Right atrium auricular region (tissue), 2 donors: ENCODE measurements at regions not wholly inside any gene's neighbourhood (a gene's known extent, or its start where the extent isn't known, plus 50 kb on each side); places are given as distances from the start of the nearest gene placed in this dataset.

Source experiments
- DNase-seq: peaks from one replicate; pipeline ENCODE4 v3.0.0-alpha.2; 2019; ENCODE audit warnings: low spot score
- H3K27ac ChIP-seq, 2 donors: fragments of 200-600 bp; sonication (generic); 1 replicate in 1 of 2; 2 replicates in 1 of 2; pipeline ENCODE4 v1.5.1; 2016 to 2019
- H3K27me3 ChIP-seq, 2 donors: fragments of 200-600 bp; sonication (generic); one replicate each; pipeline versions ENCODE4 v1.5.1 to v1.6.0; 2017 to 2019
- H3K36me3 ChIP-seq: fragments of 200-600 bp; sonication (generic); one replicate; pipeline ENCODE4 v1.5.1; 2016
- H3K4me1 ChIP-seq, 2 donors: fragments of 200-600 bp; sonication (generic); one replicate each; pipeline versions ENCODE4 v1.5.1 to v1.6.0; 2017 to 2019
- H3K4me3 ChIP-seq, 2 donors: fragments of 200-600 bp; sonication (generic); 1 replicate in 1 of 2; 2 replicates in 1 of 2; pipeline ENCODE4 v1.5.1; 2017 to 2019; ENCODE audit warnings: mild to moderate bottlenecking in 1 of 2, moderate library complexity in 1 of 2
- H3K9me3 ChIP-seq, 2 donors: fragments of 200-600 bp; sonication (generic); one replicate each; pipeline ENCODE4 v1.5.1; 2019
- TF ChIP-seq, protein P1 (sequence below), 2 donors: fragments of 200-600 bp; sonication (generic); IDR thresholded peaks; one replicate each; pipeline ENCODE4 v1.5.1; 2019; ENCODE audit warnings: antibody characterized with exemption in 2 of 2

DNA sequence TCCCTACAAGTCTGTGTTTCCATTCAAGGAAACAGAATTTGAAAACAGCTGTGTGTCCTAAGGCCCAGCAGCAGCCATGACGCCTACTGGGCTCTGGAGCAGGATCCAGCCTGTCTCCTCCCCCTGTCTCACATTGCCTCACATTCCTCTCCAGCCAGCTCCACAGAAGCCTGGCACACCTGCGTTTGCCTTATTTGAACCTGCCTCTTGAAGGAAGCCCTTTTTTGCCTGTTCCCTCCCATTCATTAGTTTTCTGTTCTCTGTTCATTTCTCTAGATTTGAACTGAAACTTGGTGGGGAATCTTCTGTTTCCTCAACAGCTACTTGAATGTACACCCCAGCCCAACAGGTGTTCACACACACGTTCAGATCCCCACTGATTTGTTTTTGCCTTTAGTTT is 890.5 kb downstream of the TUSC7 start:
- no peaks in the 10 kb centered on the region for H3K27me3 ChIP-seq
- no peak overlapping the region for H3K27ac ChIP-seq
- no peaks in the 10 kb centered on the region for H3K4me1 ChIP-seq
- TF ChIP-seq, protein P1, sequence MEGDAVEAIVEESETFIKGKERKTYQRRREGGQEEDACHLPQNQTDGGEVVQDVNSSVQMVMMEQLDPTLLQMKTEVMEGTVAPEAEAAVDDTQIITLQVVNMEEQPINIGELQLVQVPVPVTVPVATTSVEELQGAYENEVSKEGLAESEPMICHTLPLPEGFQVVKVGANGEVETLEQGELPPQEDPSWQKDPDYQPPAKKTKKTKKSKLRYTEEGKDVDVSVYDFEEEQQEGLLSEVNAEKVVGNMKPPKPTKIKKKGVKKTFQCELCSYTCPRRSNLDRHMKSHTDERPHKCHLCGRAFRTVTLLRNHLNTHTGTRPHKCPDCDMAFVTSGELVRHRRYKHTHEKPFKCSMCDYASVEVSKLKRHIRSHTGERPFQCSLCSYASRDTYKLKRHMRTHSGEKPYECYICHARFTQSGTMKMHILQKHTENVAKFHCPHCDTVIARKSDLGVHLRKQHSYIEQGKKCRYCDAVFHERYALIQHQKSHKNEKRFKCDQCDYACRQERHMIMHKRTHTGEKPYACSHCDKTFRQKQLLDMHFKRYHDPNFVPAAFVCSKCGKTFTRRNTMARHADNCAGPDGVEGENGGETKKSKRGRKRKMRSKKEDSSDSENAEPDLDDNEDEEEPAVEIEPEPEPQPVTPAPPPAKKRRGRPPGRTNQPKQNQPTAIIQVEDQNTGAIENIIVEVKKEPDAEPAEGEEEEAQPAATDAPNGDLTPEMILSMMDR (IDR thresholded peaks at IDR 0.05), result no peak
- H3K4me3 ChIP-seq, result no peak overlapping the region
- no peaks in the 10 kb centered on the region for H3K36me3 ChIP-seq
- no peaks in the 10 kb centered on the region for H3K9me3 ChIP-seq
- no peak for DNase-seq

DNA sequence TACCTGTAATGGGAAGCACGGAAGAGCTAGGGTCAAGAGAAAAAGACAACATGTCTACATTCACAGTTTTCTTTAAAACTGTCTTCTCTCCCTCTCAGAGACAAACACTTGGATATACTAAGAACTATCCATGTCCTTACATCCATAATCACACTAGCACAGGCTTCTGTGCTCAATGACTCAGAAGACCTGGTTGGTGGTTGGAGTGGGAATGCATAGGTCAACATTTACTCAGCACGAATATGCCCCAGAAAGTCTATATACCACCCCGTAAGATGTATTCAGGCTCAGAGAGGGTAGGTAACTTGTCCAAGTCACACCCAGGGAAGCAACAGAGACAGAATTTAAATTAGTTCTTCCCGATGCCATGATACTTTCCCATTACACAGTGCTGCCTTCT is 891.1 kb downstream of the TUSC7 start:
- Histone ChIP-seq H3K9me3 (no peaks in the 10 kb centered on the region), H3K27ac (no peak overlapping the region), H3K27me3 (no peaks in the 10 kb centered on the region), H3K36me3 (no peaks in the 10 kb centered on the region), H3K4me3 (no peak overlapping the region), H3K4me1 (no peaks in the 10 kb centered on the region)
- DNase-seq, result no peak
- TF ChIP-seq, protein P1 (IDR thresholded peaks at IDR 0.05), result no peak

DNA sequence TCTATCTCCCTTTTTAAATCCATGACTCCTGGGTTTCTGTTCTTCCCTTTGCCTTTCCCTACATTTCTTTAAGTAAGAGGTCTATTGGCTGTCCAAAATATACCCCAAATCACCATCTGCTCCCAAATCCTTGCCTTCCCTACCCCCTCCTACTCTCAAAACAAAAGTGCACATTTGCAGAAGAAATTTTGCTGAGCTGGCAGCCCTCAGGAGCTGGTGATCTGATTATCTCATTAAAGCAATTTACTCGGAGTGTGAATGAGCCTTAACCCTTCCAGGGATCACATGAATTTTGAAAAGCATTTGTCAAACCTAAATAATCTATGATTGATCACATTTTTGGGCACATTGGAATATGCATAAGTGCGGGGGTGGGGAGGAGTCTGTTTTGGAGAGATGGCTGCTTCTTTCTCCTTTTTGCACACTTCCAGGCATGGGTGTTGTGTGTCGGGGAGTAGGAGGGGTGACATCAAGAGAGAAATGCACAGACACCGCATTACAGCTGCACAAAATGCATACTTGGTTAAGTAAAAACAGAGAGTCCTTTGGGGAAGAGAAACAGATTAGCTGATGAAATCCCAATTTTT is 892.6 kb downstream of the TUSC7 start:
- H3K36me3 ChIP-seq, result no peaks in the 10 kb centered on the region
- H3K4me1 ChIP-seq, result no peaks in the 10 kb centered on the region
- H3K27me3 ChIP-seq, result no peaks in the 10 kb centered on the region
- TF ChIP-seq, protein P1 (IDR thresholded peaks at IDR 0.05), result no peak
- H3K27ac ChIP-seq, result no peak overlapping the region
- H3K9me3 ChIP-seq, result no peaks in the 10 kb centered on the region
- no peak for DNase-seq
- H3K4me3 ChIP-seq, result no peak overlapping the region

DNA sequence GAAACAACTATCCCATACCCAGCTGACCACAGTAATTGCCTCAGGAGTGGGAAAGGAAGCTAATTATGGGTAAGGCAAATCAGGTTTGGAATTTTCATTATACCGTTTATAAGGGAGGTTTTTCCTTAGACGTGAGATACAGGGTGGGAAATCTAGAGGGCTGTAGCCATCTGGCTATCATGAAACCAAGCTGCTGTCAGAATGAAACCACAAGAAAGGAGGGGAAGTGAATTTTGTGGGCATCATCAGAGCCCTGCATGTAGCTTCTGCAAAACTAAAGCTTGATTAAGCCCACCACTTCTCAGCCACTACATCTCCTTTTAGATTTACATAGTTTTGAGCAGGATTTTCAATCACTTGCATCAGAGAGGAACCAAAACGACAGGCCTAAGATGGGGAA is 893.5 kb downstream of the TUSC7 start:
- no peak for DNase-seq
- TF ChIP-seq, protein P1 (IDR thresholded peaks at IDR 0.05), result no peak
- Histone ChIP-seq H3K9me3 (no peaks in the 10 kb centered on the region), H3K4me1 (no peaks in the 10 kb centered on the region), H3K27me3 (no peaks in the 10 kb centered on the region), H3K36me3 (no peaks in the 10 kb centered on the region), H3K27ac (no peak overlapping the region), H3K4me3 (no peak overlapping the region)

DNA sequence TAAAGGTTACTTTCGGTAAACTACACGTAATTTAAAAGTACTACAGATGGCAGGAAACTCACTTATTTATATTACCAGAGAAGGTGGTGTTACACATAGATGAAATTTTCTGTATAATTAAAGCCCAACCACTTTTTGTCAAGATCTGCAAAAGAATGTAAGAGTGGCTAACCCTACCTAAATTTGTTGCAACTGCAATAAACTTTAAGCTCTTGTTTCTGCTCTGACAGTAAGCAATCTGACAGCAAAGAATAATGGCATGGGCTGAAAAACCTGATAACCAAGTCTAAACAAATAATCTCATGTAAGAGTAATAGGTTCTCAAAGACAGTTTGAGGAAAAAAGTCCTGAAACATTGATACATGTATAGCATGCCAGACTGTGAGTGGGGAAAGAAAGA is 897.3 kb downstream of the TUSC7 start:
- Histone ChIP-seq H3K36me3 (no peaks in the 10 kb centered on the region), H3K27me3 (no peaks in the 10 kb centered on the region), H3K9me3 (no peaks in the 10 kb centered on the region), H3K27ac (no peak overlapping the region), H3K4me1 (no peaks in the 10 kb centered on the region), H3K4me3 (no peak overlapping the region)
- no peak for DNase-seq
- TF ChIP-seq, protein P1 (IDR thresholded peaks at IDR 0.05), result no peak

DNA sequence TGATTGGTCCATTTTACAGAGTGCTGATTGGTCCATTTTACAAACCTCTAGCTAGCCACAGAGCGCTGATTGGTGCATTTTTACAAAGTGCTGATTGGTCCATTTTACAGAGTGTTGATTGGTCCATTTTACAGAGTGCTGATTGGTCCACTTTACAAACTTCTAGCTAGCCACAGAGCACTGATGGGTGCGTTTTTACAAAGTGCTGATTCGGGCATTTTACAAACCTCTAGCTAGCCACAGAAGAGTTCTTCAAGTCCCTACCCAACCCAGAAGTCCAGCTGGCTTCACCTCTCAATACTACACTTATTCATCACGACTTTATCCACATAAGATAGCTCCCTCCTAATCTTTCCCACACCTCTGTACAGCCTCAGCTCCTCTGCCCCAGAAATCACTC is 899.8 kb downstream of the TUSC7 start:
- Histone ChIP-seq H3K36me3 (no peaks in the 10 kb centered on the region), H3K9me3 (no peaks in the 10 kb centered on the region), H3K4me3 (no peak overlapping the region), H3K27ac (no peak overlapping the region), H3K4me1 (no peaks in the 10 kb centered on the region), H3K27me3 (no peaks in the 10 kb centered on the region)
- TF ChIP-seq, protein P1 (IDR thresholded peaks at IDR 0.05), result no peak
- DNase-seq, result no peak
